ENCODE measurements at regions not wholly inside any gene's neighbourhood (a gene's known extent, or its start where the extent isn't known, plus 50 kb on each side); places are given as distances from the start of the nearest gene placed in this dataset.

DNA sequence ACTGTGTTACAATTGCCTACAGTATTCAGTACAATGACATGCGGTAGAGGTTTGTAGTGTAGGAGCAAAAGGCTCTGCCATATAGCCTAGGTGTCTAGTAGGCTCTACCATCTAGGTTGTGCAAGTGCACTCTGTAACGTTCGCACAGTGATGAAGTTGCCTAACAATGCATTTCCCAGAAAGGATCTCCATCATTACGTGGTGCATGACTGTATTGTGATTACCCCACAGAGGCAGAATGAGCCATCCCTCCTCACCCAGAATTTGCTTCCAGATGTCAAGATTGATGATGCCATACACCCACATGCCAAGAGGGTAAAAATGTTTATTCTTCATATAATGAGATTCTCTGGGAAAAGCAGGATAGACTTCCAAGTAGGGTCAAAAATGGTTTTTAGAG, 199.3 kb upstream of the CTTNBP2NL start:
- DNase-seq (ENCODE audit: low read depth in 2 of 3, low spot score in 2 of 3): no peak

DNA sequence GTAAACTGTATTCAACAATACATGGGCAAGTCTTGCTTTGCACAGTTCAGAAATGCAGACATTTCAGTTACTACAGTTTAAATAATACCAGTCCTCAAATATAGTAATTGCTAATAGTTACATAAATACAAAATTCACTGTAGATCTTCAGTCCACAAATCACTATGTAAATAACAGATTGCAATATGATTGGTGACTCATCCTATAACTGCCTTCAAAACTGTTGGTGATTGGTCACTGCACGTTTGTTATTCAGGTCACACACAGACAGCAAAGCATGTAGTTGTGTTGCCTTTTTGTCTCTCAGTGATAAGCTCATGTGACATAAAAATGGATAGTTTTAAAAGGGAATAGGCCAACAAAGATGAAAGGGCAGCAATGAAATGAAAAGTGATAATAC, 186.5 kb upstream of the CTTNBP2NL start:
- DNase-seq (ENCODE audit: low read depth in 2 of 3, low spot score in 2 of 3): no peak

GRCh38 chr1:112219267-112219666, 176.7 kb upstream of the CTTNBP2NL start:
- DNase-seq (ENCODE audit: low read depth in 2 of 3, low spot score in 2 of 3): no peak

GRCh38 chr1:112230232-112230631, 165.8 kb upstream of the CTTNBP2NL start:
- no peak for DNase-seq (ENCODE audit: low read depth in 2 of 3, low spot score in 2 of 3)

DNA sequence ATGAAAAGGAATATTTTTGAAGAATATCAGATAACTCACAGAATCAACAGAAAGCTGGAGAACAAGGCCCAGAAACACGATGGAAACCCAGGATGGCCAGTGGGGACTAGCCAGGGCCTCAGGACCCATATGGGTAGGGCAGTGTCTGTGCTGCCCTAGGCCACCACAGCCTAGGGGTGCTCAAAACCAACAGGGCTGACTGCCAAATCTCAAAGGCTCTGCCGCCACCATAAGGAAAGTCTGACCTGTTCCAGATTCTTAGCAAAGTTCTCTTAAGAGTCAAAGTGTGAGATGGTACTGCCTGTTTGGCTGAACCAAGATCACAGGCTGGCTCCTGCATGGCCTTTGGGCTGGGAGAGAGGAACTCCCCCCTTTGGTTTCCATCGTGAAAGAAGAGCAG, 164.7 kb upstream of the CTTNBP2NL start:
- no peak for DNase-seq (ENCODE audit: low read depth in 2 of 3, low spot score in 2 of 3)

- DNase-seq (ENCODE audit: low read depth in 2 of 3, low spot score in 2 of 3): no peak
These were observed 163.2 kb upstream of the CTTNBP2NL start for GRCh38 chr1:112232848-112233247.

GRCh38 chr1:112234710-112235109, 161.3 kb upstream of the CTTNBP2NL start:
- no peak for DNase-seq (ENCODE audit: low read depth in 2 of 3, low spot score in 2 of 3)

- no peak for DNase-seq (ENCODE audit: low read depth in 2 of 3, low spot score in 2 of 3)
These were observed 157.9 kb upstream of the CTTNBP2NL start for GRCh38 chr1:112237983-112238545.

DNA sequence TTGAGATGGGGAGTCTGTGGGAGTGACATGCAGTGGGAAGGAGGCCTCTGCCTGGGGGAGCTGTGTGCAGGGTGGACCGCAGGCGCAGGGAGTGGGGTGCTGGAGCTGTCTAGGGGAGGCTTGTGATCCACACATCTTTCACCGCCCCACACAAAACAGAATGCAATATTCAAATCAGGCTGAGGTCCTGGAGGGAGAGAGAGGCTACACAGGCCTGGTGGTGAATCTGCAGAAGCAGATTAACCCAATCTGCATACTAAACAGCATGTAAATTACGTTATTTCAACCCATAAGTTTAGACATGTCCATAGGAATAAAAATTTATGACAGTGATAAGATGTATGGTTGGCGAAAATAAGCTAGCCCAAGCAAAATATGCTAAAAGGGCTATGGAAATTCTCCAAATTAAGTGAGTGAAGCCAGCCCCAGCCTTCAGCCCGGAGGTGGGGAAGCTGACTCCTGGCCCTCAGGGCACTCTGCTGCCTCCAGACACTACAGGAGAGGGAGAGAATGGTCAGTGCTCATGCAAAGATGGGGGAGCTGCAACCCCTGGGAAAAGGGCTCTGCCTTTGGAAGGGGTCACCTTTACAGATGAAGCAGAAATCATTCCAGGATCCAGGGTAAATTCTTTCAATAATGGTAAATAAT, 156.2 kb upstream of the CTTNBP2NL start:
- DNase-seq (ENCODE audit: low read depth in 2 of 3, low spot score in 2 of 3): no peak

GRCh38 chr1:112242470-112242869, 153.5 kb upstream of the CTTNBP2NL start:
- no peak for DNase-seq (ENCODE audit: low read depth in 2 of 3, low spot score in 2 of 3)

GRCh38 chr1:112244131-112244530, 151.9 kb upstream of the CTTNBP2NL start:
- DNase-seq (ENCODE audit: low read depth in 2 of 3, low spot score in 2 of 3): no peak

- no peak for DNase-seq (ENCODE audit: low read depth in 2 of 3, low spot score in 2 of 3)
These were observed 150.9 kb upstream of the CTTNBP2NL start for GRCh38 chr1:112245114-112245513.

DNA sequence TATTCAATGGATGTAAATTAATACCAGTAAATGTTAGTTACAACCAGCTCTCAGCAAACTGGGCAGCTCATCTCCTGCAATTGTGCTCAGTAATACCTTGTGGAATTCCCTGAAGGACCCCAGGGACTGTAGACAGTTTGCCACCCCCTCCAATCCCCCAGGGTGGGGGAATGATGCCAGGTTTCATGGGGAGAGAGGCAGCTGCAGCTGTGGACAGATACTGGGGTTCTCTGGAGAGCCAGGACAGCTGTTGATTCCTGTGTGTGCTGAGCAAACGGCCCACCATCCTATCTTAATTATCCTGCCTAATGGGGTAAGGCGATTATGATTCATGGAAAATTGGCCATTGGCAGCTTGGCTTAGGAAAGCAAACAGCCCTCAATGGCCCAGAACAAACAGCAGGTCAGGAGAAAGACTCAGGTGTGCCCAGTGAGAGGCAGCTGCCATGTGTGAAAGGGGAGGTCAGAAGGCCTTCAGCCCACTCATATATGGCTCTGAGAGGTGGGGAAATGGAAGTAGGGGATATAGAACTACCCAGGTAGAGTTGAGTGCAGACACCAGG, 148.9 kb upstream of the CTTNBP2NL start:
- no peak for DNase-seq (ENCODE audit: low read depth in 2 of 3, low spot score in 2 of 3)

GRCh38 chr1:112247961-112248360, 148.1 kb upstream of the CTTNBP2NL start:
- DNase-seq (ENCODE audit: low read depth in 2 of 3, low spot score in 2 of 3): no peak

DNA sequence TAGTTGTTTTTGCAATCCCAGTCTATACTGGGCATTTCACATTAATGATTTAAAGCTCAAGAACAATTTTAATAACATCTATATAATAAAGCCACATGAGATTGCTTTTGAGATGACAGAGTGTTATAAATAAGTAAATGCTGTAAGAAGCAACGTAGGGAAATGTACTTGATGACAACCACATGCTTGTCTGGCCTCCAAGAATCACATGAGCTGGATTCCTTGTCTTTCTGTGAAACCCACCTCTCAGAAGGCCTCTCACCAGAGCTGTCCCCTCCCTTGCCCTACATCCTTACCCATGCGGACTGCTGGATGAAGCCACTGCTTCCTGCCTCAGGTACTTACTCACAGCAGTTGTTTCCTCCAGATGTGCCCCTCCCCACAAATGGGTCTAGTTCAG, 145.1 kb upstream of the CTTNBP2NL start:
- no peak for DNase-seq (ENCODE audit: low read depth in 2 of 3, low spot score in 2 of 3)

- DNase-seq (ENCODE audit: low read depth in 2 of 3, low spot score in 2 of 3): no peak
These were observed 144.1 kb upstream of the CTTNBP2NL start for GRCh38 chr1:112251766-112252506.

DNA sequence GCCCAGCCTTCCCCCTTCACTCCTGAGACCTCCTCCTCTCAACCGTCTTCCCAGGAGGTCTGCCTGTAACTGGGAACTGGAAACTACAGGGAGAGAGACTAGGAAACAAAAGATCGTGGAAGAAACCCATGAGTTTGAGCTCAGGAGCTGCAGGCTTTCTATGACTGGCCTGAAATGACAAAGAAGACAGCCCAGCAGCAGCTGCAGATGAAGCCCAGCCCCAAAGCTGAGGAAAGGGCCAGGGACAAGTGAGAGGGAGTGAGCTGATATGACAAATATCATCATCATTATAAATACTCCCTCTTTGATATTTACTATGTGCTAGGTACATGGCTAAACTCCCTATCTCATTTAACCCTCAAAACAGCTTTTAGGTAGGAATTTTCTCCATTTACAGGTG, 142.6 kb upstream of the CTTNBP2NL start:
- no peak for DNase-seq (ENCODE audit: low read depth in 2 of 3, low spot score in 2 of 3)

DNA sequence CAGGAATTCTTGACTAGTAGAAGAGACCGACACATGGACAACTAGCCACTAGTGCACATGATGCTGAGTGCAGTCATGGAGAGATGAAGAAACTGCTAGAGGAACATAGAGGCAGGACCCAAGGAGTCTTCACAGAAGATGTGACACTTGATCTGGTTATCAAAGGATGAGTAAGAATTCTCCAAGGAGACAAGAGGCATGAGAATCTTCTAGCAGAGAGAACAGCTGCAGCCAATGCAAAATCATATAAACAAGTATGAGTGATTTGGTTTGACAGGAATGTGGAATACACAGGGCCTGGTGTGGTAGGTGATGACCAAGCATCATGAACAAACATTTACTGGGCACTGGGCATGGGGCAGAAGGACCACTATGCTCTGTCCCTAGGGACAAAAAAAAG, 140.9 kb upstream of the CTTNBP2NL start:
- DNase-seq (ENCODE audit: low read depth in 2 of 3, low spot score in 2 of 3): no peak

DNA sequence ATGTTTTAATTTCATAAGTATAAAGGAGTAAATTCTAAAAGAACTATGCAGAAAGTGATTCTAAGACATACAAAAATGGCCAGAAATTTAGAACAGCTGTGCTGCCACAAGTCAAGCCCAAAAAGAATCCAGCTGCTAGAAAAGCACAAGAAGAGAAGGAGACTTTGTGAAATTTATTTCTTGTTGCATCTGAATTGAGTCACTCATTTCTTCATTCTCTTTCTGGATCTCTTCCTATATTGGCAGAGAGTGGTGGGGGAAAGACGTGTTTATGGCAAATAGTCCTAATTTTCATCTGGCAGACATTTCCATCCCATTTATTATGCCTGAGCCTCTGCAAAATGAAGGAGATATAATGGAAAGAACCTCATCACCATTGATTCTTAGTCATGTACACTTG, 139.6 kb upstream of the CTTNBP2NL start:
- DNase-seq (ENCODE audit: low read depth in 2 of 3, low spot score in 2 of 3): no peak

- DNase-seq (ENCODE audit: low read depth in 2 of 3, low spot score in 2 of 3): no peak
These were observed 138.8 kb upstream of the CTTNBP2NL start for GRCh38 chr1:112257043-112257835.

GRCh38 chr1:112260699-112261098, 135.3 kb upstream of the CTTNBP2NL start:
- DNase-seq (ENCODE audit: low read depth in 2 of 3, low spot score in 2 of 3): no peak
